ENCODE measurements at regions not wholly inside any gene's neighbourhood (a gene's known extent, or its start where the extent isn't known, plus 50 kb on each side); places are given as distances from the start of the nearest gene placed in this dataset.

DNA sequence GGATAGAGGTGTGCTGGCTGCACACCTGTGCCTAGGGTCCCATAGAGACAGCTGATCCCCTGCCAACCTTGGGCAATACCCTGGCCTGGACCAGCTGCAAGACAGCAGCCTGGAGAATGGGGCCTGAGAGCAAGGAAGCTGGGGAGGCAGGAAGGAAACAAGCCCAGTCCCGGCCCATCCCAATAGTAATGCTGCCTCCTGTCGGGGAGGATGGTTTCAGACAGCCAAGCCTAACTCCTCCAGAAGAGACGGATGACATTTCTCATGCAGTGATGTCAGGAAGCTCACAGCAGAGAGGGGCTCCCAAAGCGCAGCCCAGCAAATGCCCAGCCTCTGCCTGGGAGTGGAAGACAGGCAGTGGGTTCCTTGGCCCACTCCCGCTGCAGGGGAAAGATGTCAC lies 408.8 kb downstream of the OCA2 start:
- TF ChIP-seq CTCF (conservative IDR thresholded peaks at IDR 0.05 in 1 of 2, IDR thresholded peaks at IDR 0.05 in 1 of 2; ENCODE audit: extremely low read depth in 1 of 2, insufficient read depth in 1 of 2, low read depth in 1 of 2, low read length in 2 of 2) (no peak), EZH2 (IDR thresholded peaks at IDR 0.05; ENCODE audit: borderline replicate concordance, low read length) (no peak)
